HepG2 (cell line): ENCODE measurements at regions not wholly inside any gene's neighbourhood (a gene's known extent, or its start where the extent isn't known, plus 50 kb on each side); places are given as distances from the start of the nearest gene placed in this dataset.

ENCODE experiments used
- ATAC-seq: fragments of 200-7000 bp; cut with Tn5 transposase; 3 replicates; pipeline ENCODE4 v1.9.1; 2020; ENCODE audit warnings: mild to moderate bottlenecking, moderate library complexity
- BruUV-seq: library from RNA; stranded (reverse); fragments of 400-500 nt; replicated peaks from 2 replicates; lab custom pipeline; 2021; lab: Mats Ljungman, UMichigan
- CTCF ChIA-PET: fragments of 300-600 bp; formaldehyde crosslinking; extraction: SDS; loops from one replicate; lab custom pipeline; 2021; ENCODE audit warnings: low total read pairs, inconsistent platforms, low intra/inter-chr PET ratio; lab: Yijun Ruan, JAX
- POLR2A ChIA-PET: fragments of 350-600 bp; sonication (Branson Sonifier 250); formaldehyde crosslinking; loops from one replicate; lab custom pipeline; 2020; ENCODE audit warnings: antibody characterized with exemption, inconsistent platforms; lab: Yijun Ruan, JAX
- DNase-seq: peaks from one replicate; pipeline ENCODE4 v3.0.0-alpha.2; 2015; ENCODE audit warnings: low spot score
- FAIRE-seq: peaks from 3 replicates; lab custom pipeline; 2011; peaks lifted over from hg19 to GRCh38; lab: Jason Lieb, UNC
- H2AFZ ChIP-seq: one replicate; pipeline ENCODE4 v1.6.1; 2011; ENCODE audit warnings: low read length, inconsistent platforms
- H3K27ac ChIP-seq: fragments of 300-600 bp; 3 replicates; pipeline ENCODE4 v1.8.0; 2011; ENCODE audit warnings: mixed run types, mild to moderate bottlenecking, mixed read lengths, low read length, inconsistent platforms; ENCODE audit not compliant: insufficient read depth; ENCODE audit errors: extremely low read length
- H3K27me3 ChIP-seq, 2 experiments: fragments of 200-600 bp in 1 of 2; 2 replicates in 1 of 2; 3 replicates in 1 of 2; pipeline versions ENCODE4 v1.6.0 to v1.8.0; 2011; ENCODE audit warnings: low read length in 2 of 2, mild to moderate bottlenecking in 2 of 2, moderate library complexity in 2 of 2, inconsistent platforms in 1 of 2; ENCODE audit not compliant: insufficient read depth in 2 of 2, control insufficient read depth in 1 of 2
- H3K36me3 ChIP-seq, 2 experiments: fragments of 200-600 bp in 1 of 2; replicated peaks in 1 of 2; 2 replicates in 1 of 2; 3 replicates in 1 of 2; pipeline versions ENCODE4 v1.5.1 to v1.8.0; 2011; ENCODE audit warnings: low read length in 2 of 2, inconsistent platforms in 1 of 2; ENCODE audit not compliant: insufficient read depth in 2 of 2, control insufficient read depth in 1 of 2
- H3K4me1 ChIP-seq: 2 replicates; pipeline ENCODE4 v1.5.1; 2012; ENCODE audit warnings: low read length, inconsistent platforms; ENCODE audit not compliant: insufficient read depth
- H3K4me2 ChIP-seq: 2 replicates; pipeline ENCODE4 v1.6.0; 2011; ENCODE audit warnings: low read depth, low read length, inconsistent platforms
- H3K4me3 ChIP-seq, 3 experiments: fragments of 200-600 bp in 1 of 3; sonication (generic), shearing (Covaris generic) in 1 of 3; replicated peaks in 1 of 3; 2 replicates each; pipeline ENCODE4 v1.5.1; 2011 to 2016; ENCODE audit warnings: low read length in 3 of 3, inconsistent platforms in 2 of 3, low read depth in 2 of 3, mild to moderate bottlenecking in 2 of 3, control low read depth in 1 of 3, mixed read lengths in 1 of 3; ENCODE audit not compliant: insufficient read depth in 1 of 3
- H3K79me2 ChIP-seq: one replicate; pipeline ENCODE4 v1.6.1; 2011; ENCODE audit warnings: low read length, inconsistent platforms; ENCODE audit not compliant: insufficient read depth
- H3K9ac ChIP-seq: 2 replicates; pipeline ENCODE4 v1.6.0; 2011; ENCODE audit warnings: mild to moderate bottlenecking, low read depth, low read length, inconsistent platforms; ENCODE audit not compliant: insufficient read depth
- H3K9me3 ChIP-seq: 2 replicates; pipeline ENCODE4 v1.5.1; 2012; ENCODE audit warnings: mild to moderate bottlenecking, low read length
- H4K20me1 ChIP-seq: 2 replicates; pipeline ENCODE4 v1.6.0; 2011; ENCODE audit warnings: inconsistent platforms, mild to moderate bottlenecking, low read length, moderate library complexity; ENCODE audit not compliant: insufficient read depth
- FOXC1 ChIP-seq: sonication (generic); formaldehyde crosslinking; IDR thresholded peaks from 2 replicates; pipeline ENCODE4 v1.8.0; 2022; ENCODE audit warnings: mild to moderate bottlenecking, missing genetic modification reagents, borderline replicate concordance
- GATAD1 ChIP-seq: IDR thresholded peaks from 2 replicates; pipeline ENCODE4 v1.6.1; 2016; ENCODE audit warnings: missing genetic modification reagents, missing compliant biosample characterization
- STAG1 ChIP-seq: sonication (generic); formaldehyde crosslinking; IDR thresholded peaks from 2 replicates; pipeline ENCODE4 v1.4.0; 2020; ENCODE audit warnings: missing genetic modification reagents
- ZNF556 ChIP-seq: sonication (generic); formaldehyde crosslinking; IDR thresholded peaks from 2 replicates; pipeline ENCODE4 v1.4.0; 2020; ENCODE audit warnings: mild to moderate bottlenecking, missing genetic modification reagents, borderline replicate concordance
- ZNF792 ChIP-seq: IDR thresholded peaks from 2 replicates; pipeline ENCODE4 v1.6.1; 2016
- ZSCAN29 ChIP-seq: sonication (generic); formaldehyde crosslinking; conservative IDR thresholded peaks from 2 replicates; pipeline ENCODE4 v1.4.0; 2020; ENCODE audit warnings: mild to moderate bottlenecking, missing genetic modification reagents
- WGBS: methylation state at CpG from one replicate; pipeline ENCODE4 v1.1.6; 2017; ENCODE audit warnings: low lambda C conversion rate; 5-methylcytosine and 5-hydroxymethylcytosine counted together
- in situ Hi-C: cut with HindIII; loops from 2 replicates; pipeline ENCODE4 v1.10.0; 2017; ENCODE audit warnings: low pct_unique_long_range_greater_than_20kb; ENCODE audit not compliant: extremely low pct_ligation_motif_present
- intact Hi-C: fragments of 100-400 bp; cut with micrococcal nuclease; formaldehyde crosslinking; loops from one replicate; pipeline ENCODE4 v1.10.0; 2022; ENCODE audit not compliant: unreplicated experiment
- TF ChIP-seq, protein P1 (sequence below): sonication (generic); formaldehyde crosslinking; conservative IDR thresholded peaks from 2 replicates; pipeline ENCODE4 v1.4.0; 2020; ENCODE audit warnings: mild to moderate bottlenecking, missing genetic modification reagents, moderate library complexity
- TF ChIP-seq, protein P2 (sequence below): IDR thresholded peaks from 2 replicates; pipeline ENCODE4 v1.6.1; 2016; ENCODE audit warnings: mild to moderate bottlenecking, missing biosample characterization, missing genetic modification reagents
- TF ChIP-seq, protein P3 (sequence below): sonication (generic); formaldehyde crosslinking; IDR thresholded peaks from 2 replicates; pipeline ENCODE4 v1.4.0; 2020; ENCODE audit warnings: missing genetic modification reagents, mild to moderate bottlenecking, borderline replicate concordance
- TF ChIP-seq, protein P4 (sequence below): sonication (generic); formaldehyde crosslinking; IDR thresholded peaks from 2 replicates; pipeline ENCODE4 v1.5.0; 2020; ENCODE audit warnings: mild to moderate bottlenecking, missing genetic modification reagents, moderate library complexity
- TF ChIP-seq, protein P5 (sequence below): sonication (generic); formaldehyde crosslinking; IDR thresholded peaks from 2 replicates; pipeline ENCODE4 v1.5.0; 2020; ENCODE audit warnings: mild to moderate bottlenecking, missing genetic modification reagents

DNA sequence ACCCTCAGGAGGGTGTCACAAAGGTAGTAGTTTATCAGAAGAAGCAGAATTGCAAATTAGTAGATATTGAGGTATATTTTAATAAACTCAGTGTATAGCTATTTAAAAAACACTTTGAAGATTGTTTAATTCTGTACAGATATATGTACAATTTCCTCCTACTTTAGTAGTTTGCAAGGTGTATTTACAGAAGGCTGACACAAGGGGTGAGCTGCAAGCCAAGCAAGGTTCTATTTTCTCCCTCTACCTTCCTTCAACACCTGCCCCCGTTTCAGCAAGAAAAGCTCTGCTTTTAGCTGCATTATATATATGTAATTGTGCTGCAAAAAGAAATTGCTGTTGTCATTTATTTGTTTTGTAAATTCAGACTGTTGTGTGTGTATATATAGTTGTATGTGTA lies 674.2 kb upstream of the PKN2 start:
- H3K4me2 ChIP-seq: no peak overlapping the region
- no peaks in the 10 kb centered on the region for H3K36me3 ChIP-seq
- no peak overlapping the region for H3K27ac ChIP-seq
- DNase-seq (no peak), ATAC-seq (no peak; the same call in 1 of the 3 replicates), FAIRE-seq (no peak)
- no peak overlapping the region for H2AFZ ChIP-seq
- no peaks in the 10 kb centered on the region for H3K79me2 ChIP-seq
- no peaks in the 10 kb centered on the region for H3K9me3 ChIP-seq
- in situ Hi-C loops: no loop called here
- H4K20me1 ChIP-seq: no peaks in the 10 kb centered on the region
- H3K9ac ChIP-seq: no peak overlapping the region
- BruUV-seq: no TSS peak
- WGBS: 4% methylated on average over 1 of the region's 1 CpG
- H3K4me3 ChIP-seq: no peak overlapping the region
- H3K4me1 ChIP-seq: no peaks in the 10 kb centered on the region
- intact Hi-C loops: no loop called here
- POLR2A ChIA-PET: no interaction called here
- H3K27me3 ChIP-seq: no peaks in the 10 kb centered on the region
- CTCF ChIA-PET: no interaction called here
- TF ChIP-seq, protein P1, sequence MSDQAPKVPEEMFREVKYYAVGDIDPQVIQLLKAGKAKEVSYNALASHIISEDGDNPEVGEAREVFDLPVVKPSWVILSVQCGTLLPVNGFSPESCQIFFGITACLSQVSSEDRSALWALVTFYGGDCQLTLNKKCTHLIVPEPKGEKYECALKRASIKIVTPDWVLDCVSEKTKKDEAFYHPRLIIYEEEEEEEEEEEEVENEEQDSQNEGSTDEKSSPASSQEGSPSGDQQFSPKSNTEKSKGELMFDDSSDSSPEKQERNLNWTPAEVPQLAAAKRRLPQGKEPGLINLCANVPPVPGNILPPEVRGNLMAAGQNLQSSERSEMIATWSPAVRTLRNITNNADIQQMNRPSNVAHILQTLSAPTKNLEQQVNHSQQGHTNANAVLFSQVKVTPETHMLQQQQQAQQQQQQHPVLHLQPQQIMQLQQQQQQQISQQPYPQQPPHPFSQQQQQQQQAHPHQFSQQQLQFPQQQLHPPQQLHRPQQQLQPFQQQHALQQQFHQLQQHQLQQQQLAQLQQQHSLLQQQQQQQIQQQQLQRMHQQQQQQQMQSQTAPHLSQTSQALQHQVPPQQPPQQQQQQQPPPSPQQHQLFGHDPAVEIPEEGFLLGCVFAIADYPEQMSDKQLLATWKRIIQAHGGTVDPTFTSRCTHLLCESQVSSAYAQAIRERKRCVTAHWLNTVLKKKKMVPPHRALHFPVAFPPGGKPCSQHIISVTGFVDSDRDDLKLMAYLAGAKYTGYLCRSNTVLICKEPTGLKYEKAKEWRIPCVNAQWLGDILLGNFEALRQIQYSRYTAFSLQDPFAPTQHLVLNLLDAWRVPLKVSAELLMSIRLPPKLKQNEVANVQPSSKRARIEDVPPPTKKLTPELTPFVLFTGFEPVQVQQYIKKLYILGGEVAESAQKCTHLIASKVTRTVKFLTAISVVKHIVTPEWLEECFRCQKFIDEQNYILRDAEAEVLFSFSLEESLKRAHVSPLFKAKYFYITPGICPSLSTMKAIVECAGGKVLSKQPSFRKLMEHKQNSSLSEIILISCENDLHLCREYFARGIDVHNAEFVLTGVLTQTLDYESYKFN: no peak
- TF ChIP-seq GATAD1 (CRISPR knock-in tag) (no peak), STAG1 (CRISPR knock-in tag) (peak; percentile 34; the same call in 1 of the 2 replicates), ZSCAN29 (no peak), FOXC1 (CRISPR knock-in tag) (no peak), ZNF556 (CRISPR knock-in tag) (no peak), ZNF792 (CRISPR knock-in tag) (no peak)
- TF ChIP-seq, protein P2, sequence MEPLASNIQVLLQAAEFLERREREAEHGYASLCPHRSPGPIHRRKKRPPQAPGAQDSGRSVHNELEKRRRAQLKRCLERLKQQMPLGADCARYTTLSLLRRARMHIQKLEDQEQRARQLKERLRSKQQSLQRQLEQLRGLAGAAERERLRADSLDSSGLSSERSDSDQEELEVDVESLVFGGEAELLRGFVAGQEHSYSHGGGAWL: no peak
- TF ChIP-seq, protein P3, sequence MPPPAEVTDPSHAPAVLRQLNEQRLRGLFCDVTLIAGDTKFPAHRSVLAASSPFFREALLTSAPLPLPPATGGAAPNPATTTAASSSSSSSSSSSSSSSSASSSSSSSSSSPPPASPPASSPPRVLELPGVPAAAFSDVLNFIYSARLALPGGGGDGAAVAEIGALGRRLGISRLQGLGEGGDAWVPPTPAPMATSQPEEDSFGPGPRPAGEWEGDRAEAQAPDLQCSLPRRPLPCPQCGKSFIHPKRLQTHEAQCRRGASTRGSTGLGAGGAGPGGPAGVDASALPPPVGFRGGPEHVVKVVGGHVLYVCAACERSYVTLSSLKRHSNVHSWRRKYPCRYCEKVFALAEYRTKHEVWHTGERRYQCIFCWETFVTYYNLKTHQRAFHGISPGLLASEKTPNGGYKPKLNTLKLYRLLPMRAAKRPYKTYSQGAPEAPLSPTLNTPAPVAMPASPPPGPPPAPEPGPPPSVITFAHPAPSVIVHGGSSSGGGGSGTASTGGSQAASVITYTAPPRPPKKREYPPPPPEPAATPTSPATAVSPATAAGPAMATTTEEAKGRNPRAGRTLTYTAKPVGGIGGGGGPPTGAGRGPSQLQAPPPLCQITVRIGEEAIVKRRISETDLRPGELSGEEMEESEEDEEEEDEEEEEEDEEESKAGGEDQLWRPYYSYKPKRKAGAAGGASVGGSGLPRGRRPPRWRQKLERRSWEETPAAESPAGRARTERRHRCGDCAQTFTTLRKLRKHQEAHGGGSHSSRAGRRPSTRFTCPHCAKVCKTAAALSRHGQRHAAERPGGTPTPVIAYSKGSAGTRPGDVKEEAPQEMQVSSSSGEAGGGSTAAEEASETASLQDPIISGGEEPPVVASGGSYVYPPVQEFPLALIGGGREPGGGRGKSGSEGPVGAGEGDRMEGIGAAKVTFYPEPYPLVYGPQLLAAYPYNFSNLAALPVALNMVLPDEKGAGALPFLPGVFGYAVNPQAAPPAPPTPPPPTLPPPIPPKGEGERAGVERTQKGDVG (CRISPR knock-in tag): no peak
- TF ChIP-seq, protein P4, sequence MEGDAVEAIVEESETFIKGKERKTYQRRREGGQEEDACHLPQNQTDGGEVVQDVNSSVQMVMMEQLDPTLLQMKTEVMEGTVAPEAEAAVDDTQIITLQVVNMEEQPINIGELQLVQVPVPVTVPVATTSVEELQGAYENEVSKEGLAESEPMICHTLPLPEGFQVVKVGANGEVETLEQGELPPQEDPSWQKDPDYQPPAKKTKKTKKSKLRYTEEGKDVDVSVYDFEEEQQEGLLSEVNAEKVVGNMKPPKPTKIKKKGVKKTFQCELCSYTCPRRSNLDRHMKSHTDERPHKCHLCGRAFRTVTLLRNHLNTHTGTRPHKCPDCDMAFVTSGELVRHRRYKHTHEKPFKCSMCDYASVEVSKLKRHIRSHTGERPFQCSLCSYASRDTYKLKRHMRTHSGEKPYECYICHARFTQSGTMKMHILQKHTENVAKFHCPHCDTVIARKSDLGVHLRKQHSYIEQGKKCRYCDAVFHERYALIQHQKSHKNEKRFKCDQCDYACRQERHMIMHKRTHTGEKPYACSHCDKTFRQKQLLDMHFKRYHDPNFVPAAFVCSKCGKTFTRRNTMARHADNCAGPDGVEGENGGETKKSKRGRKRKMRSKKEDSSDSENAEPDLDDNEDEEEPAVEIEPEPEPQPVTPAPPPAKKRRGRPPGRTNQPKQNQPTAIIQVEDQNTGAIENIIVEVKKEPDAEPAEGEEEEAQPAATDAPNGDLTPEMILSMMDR (CRISPR knock-in tag): peak; percentile 20; the same call in 1 of the 2 replicates
- TF ChIP-seq, protein P5, sequence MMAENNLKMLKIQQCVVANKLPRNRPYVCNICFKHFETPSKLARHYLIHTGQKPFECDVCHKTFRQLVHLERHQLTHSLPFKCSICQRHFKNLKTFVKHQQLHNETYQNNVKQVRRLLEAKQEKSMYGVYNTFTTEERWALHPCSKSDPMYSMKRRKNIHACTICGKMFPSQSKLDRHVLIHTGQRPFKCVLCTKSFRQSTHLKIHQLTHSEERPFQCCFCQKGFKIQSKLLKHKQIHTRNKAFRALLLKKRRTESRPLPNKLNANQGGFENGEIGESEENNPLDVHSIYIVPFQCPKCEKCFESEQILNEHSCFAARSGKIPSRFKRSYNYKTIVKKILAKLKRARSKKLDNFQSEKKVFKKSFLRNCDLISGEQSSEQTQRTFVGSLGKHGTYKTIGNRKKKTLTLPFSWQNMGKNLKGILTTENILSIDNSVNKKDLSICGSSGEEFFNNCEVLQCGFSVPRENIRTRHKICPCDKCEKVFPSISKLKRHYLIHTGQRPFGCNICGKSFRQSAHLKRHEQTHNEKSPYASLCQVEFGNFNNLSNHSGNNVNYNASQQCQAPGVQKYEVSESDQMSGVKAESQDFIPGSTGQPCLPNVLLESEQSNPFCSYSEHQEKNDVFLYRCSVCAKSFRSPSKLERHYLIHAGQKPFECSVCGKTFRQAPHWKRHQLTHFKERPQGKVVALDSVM (CRISPR knock-in tag): no peak
